Epidermal melanocyte (primary cell): ENCODE measurements at regions not wholly inside any gene's neighbourhood (a gene's known extent, or its start where the extent isn't known, plus 50 kb on each side); places are given as distances from the start of the nearest gene placed in this dataset.
"Not testable (repeated sequence)": the region's sequence is repeated elsewhere in the genome, so short reads cannot be mapped to it uniquely, and the experiment has no call there.

ENCODE experiments used
- DNase-seq: peaks from one replicate; pipeline ENCODE4 v3.0.0; 2011; ENCODE audit warnings: low spot score; ENCODE audit not compliant: insufficient read length

GRCh38 chr19:30955112-30956104, 393.8 kb downstream of the TSHZ3 start:
- no peak for DNase-seq

GRCh38 chr19:30944276-30944932, 404.8 kb downstream of the TSHZ3 start:
- not testable (repeated sequence) for DNase-seq

- DNase-seq: no peak
Observed at GRCh38 chr19:30943101-30943843, 406.0 kb downstream of the TSHZ3 start.

- no peak for DNase-seq
Observed at GRCh38 chr19:30942636-30943035, 406.6 kb downstream of the TSHZ3 start.

GRCh38 chr19:30941591-30941990, 407.6 kb downstream of the TSHZ3 start:
- DNase-seq: no peak

- DNase-seq: no peak
Observed at GRCh38 chr19:30936276-30936675, 413.0 kb downstream of the TSHZ3 start.

- no peak for DNase-seq
Observed at GRCh38 chr19:30935146-30935545, 414.1 kb downstream of the TSHZ3 start.

GRCh38 chr19:30933454-30933853, 415.8 kb downstream of the TSHZ3 start:
- DNase-seq: not testable (repeated sequence)

GRCh38 chr19:30932854-30933253, 416.4 kb downstream of the TSHZ3 start:
- DNase-seq: no peak

- no peak for DNase-seq
Observed at GRCh38 chr19:30930941-30931706, 418.1 kb downstream of the TSHZ3 start.

- no peak for DNase-seq
Observed at GRCh38 chr19:30927705-30928104, 421.5 kb downstream of the TSHZ3 start.

- DNase-seq: no peak
Observed at GRCh38 chr19:30924670-30925069, 424.6 kb downstream of the TSHZ3 start.

GRCh38 chr19:30924069-30924636, 425.1 kb downstream of the TSHZ3 start:
- DNase-seq: no peak

GRCh38 chr19:30923621-30924020, 425.6 kb downstream of the TSHZ3 start:
- no peak for DNase-seq

- no peak for DNase-seq
Observed at GRCh38 chr19:30923096-30923495, 426.1 kb downstream of the TSHZ3 start.

- DNase-seq: no peak
Observed at GRCh38 chr19:30920222-30920621, 429.0 kb downstream of the TSHZ3 start.

GRCh38 chr19:30919737-30920136, 429.5 kb downstream of the TSHZ3 start:
- no peak for DNase-seq

GRCh38 chr19:30916238-30916637, 433.0 kb downstream of the TSHZ3 start:
- no peak for DNase-seq

- no peak for DNase-seq
Observed at GRCh38 chr19:30911491-30911890, 437.7 kb downstream of the TSHZ3 start.

GRCh38 chr19:30910485-30911240, 438.6 kb downstream of the TSHZ3 start:
- no peak for DNase-seq
